Lung microvascular endothelial cell (primary cell): ENCODE measurements at regions not wholly inside any gene's neighbourhood (a gene's known extent, or its start where the extent isn't known, plus 50 kb on each side); places are given as distances from the start of the nearest gene placed in this dataset.
"Not testable (repeated sequence)": the region's sequence is repeated elsewhere in the genome, so short reads cannot be mapped to it uniquely, and the experiment has no call there.

Source experiments
- DNase-seq, 2 donors: peaks; one replicate each; pipeline versions ENCODE4 v3.0.0 to v3.0.0-alpha.2; 2010; ENCODE audit warnings: low read depth in 2 of 2

- peak; percentile 55 to 64 for DNase-seq
Observed at GRCh38 chr3:159263750-159264553, 462.1 kb downstream of the MFSD1 start.

- no peak for DNase-seq
Observed at GRCh38 chr3:159265705-159266104, 463.9 kb downstream of the MFSD1 start.

- peak; percentile 5 to 42 for DNase-seq
Observed at GRCh38 chr3:159266779-159267178, 464.9 kb downstream of the MFSD1 start.

DNA sequence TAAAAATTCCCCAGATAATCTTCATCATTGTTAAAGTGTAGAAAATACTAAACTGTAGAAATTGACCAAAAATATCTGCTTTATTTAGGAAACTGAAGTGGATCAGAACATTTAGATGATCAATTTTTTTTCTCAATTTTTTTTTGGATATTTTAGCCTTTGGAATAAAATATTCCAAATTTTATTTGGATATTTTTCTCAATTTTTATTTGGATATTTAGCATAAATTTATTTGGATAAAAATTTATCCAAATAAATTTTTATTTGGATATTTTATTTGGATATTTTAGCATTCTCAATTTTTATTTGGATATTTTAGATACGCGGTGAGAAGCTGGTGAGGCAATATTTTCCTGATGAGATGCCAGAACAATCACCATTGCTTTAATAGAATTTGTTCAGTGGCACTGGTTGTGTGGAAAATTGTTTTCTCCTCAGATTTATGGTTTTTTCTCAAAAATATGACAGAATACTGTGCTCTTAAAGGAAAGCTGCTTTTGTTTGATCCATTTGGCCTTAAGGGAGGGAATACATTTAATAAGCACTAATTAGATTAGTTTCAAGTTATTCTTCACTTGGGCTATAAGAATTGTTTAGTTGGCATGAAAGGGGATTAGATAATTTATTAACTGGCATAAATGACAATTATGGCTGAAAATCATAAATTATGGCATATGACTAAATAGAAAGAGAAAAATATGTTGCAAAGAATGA lies 470.1 kb downstream of the MFSD1 start:
- DNase-seq: no peak

- DNase-seq: no peak
Observed at GRCh38 chr3:159273070-159273469, 471.2 kb downstream of the MFSD1 start.

GRCh38 chr3:159273608-159274007 lies 471.8 kb downstream of the MFSD1 start:
- DNase-seq: peak; percentile 62 to 65

DNA sequence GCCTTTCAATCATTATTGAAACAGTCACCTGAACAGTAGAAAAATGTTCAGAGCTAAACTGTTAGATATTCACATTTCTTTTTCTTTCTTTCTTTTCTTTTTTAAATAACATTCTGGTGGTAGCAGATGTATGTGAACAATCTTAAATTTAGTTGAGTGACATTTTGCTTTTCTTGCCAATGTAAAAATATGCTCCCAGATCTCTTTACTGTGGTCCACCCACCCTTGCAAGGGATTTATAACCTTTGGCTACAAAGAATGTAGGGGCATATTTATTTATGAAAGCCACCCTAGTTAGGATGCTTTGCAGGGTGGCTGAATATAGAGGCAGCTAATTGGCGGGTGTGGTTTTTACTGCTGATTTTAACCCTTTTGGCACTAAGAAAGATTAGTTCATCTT lies 473.9 kb downstream of the MFSD1 start:
- no peak for DNase-seq

GRCh38 chr3:159277814-159278213 lies 476.0 kb downstream of the MFSD1 start:
- no peak for DNase-seq

- DNase-seq: no peak
Observed at GRCh38 chr3:159280386-159281191, 478.7 kb downstream of the MFSD1 start.

DNA sequence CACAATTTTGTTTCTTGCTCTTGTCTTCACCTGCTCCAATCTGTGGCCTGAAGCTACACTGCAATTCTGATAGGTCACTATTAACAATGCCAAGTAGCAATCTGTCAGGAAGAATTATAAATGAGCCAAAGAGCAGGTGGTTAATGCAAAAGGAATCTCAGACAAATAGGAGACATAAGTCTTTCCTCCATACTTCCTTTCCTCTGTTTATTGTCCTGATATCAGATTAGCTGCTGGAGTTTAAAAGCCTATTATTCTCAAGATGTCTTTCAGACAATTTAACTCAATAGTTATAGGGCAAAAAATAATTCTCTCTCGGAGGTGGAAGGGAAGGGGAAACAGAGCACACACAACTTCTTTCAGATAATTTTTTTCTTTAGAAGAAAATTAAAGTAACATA lies 491.6 kb downstream of the MFSD1 start:
- no peak for DNase-seq

DNA sequence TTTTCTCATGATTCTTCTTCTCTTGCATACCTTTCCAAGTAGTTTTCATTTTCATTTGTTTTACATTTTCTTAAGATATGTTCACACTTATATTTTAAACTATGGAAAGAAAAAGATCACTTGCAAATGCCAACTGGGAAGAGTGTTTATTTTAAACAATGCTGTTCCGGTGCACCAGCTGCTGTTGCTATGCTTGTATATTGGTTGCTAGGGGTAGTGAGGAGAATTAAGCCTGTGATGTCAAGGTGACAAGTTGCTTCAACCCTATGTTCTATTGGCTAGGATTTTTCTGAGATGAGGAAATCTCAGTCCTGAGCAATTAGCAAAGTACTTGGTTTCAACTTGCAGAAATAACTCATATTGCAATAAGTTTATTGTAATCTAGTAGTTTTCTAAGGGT lies 500.1 kb downstream of the MFSD1 start:
- DNase-seq: no peak

- DNase-seq: no peak
Observed at GRCh38 chr3:159305017-159305416, 503.2 kb downstream of the MFSD1 start.

DNA sequence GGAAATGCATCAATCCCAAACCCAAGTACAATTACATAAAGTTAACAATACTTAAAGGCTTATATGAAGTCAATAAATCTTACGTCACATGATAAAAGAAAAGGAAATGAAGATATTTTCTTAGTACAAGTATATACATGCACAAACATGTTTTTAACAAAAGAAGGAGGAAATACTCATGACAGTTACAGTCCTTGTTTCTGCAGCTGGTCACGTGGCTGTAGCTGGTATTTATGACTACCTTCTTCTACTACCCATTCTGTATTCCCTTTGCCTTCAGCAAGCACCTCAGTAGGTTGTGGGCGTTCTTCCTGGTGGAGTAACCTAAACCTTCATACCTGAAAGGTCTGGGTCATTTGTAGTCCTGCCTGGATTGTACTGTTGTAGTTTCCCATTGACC lies 514.9 kb downstream of the MFSD1 start:
- not testable (repeated sequence) for DNase-seq

DNA sequence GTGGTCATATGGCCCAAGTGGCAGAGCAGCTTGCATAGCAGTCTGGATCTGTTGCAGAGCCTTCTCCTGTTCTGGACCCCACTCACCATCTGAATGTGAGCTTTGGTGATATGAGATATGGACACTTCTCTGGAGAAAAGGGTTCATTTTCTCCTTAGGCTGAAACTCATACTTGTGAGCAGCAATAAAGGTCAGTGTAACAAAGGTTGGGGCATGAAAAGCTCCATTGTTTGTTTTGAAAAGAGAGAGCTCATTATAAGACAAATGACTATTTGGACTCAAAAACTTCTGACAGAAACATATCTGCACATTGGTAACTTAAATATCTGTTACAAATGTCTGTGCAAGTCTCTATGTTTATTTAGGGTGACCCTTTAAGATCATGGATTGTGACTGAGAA lies 517.3 kb downstream of the MFSD1 start:
- no peak for DNase-seq

- peak; percentile 34 to 42 for DNase-seq
Observed at GRCh38 chr3:159322322-159322939, 520.6 kb downstream of the MFSD1 start.

DNA sequence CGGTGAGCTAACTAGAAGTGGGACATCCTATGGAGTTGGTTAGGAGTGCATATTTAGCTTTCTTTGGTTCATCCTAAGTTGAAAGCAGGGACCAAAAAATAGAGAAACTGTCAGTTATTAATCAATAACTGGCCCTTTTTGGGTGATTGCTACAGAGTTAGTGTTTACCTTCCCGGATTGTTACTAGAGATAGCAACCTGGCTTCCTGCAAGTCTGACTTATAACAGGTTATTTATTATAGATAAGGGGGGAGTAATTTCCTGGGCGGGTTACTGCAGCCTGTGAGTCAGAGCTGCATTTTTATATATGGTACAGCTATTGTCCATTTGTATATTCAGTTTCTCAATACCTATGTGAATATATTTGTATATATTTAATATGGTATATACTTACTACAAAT lies 522.0 kb downstream of the MFSD1 start:
- DNase-seq: no peak

DNA sequence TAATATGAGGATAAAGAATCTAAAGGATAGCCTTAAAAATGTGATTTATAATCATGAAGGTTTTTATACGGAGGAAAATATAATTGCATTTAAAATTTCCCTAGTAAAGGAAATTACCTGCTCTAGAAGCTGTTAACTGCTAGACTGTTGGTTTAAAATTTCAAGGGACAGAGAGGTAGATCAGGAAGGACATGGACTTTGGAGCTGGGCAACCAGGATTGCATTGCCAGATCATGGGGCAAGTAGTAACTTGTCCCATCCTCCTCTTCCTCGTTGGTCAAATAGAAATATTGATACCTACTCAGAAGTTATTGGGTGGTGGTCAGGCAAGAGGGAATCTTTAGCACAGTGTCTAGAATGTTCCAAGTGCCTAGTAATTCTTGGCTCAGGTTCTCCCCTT lies 525.1 kb downstream of the MFSD1 start:
- DNase-seq: no peak

DNA sequence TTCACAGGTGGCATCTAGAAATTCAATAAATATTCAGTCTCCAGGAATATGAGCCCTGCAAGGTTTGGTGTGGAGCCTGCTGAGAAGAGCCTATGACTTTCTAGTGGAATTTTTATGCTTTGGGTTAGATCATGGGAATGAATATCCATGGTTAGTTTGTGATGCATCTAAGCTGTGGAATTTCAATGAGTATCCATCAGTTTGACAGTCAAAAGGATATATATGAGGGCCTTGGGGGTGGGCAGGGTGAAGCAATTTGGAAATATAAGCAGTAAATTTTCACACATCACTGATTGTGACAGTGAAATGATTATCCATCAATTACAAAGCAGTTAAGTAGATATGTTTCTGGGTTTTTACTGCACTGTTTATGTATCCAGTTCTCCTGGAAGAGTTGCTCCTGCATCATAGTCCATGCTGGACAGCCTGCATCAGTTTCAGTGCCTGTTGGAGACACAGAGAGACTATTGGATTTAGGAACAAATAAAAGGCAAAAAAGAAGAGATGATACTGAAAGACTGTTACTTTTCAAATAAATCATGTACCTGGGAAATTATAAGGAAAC lies 530.8 kb downstream of the MFSD1 start:
- no peak for DNase-seq

DNA sequence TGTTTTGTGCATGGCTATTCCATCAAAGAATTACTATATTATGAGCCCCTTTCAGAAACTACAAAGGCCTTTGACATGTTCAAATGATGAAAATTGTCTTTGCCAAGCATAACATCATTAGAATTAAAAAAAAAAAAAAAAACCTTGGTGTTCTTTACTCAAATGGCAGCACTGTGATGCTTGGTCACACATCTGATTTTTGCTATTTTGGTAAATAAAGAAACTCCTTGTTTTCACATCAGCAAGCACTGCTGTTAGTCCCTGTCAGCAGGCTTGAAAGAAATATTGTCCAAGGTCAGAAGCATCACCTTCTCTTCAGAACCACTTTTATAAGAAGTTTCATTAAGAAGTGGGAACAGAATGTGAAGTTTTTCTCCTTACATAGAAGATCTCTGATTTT lies 537.3 kb downstream of the MFSD1 start:
- DNase-seq: no peak

DNA sequence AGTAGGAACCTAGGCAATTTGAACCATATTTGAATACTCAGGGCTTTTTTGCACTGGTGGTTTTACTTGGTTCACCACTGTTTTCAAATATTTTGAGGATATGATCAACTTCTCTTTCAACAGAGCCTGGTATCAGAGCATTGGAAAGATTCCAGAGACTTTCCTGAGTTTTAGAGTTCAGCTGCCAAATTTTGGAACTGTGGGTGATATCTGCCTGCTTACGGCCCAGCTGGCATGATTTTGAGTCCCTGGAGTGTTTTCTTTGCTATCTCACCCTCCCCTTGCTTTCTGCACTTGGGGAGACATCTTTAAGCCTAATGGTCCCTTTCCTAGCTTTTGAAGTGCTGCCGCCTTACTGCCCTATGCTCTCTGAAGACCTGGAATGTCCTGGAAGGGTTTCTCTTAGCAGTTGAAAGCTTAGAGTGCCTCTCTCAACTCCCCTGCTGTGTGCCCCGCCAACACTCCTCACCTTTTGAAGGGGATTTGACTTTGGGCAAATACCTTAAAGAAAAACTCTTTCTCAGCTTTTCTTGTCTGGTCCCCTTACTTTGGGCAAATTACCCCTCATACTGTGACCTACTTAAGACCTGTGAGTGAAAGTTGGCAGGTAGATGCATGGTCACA lies 539.1 kb downstream of the MFSD1 start:
- no peak for DNase-seq
